ENCODE measurements at regions not wholly inside any gene's neighbourhood (a gene's known extent, or its start where the extent isn't known, plus 50 kb on each side); places are given as distances from the start of the nearest gene placed in this dataset.

GRCh38 chr18:65265761-65266160 lies 485.1 kb upstream of the CDH7 start:
- Histone ChIP-seq H3K4me2 (no peak overlapping the region), H3K9ac (no peak overlapping the region), H3K27me3 (ENCODE audit: insufficient read depth, low read depth) (no peaks in the 10 kb centered on the region), H3K27ac (no peak overlapping the region), H4K20me1 (ENCODE audit: insufficient read depth) (no peaks in the 10 kb centered on the region), H3K79me2 (ENCODE audit: insufficient read depth, low read depth) (no peaks in the 10 kb centered on the region), H3K4me1 (ENCODE audit: low read depth, poor library complexity, severe bottlenecking) (no peaks in the 10 kb centered on the region), H3K36me3 (ENCODE audit: insufficient read depth) (no peaks in the 10 kb centered on the region), H3K4me3 (IDR thresholded peaks at IDR 0.05; ENCODE audit: insufficient read depth, low read depth, low read length) (no peak overlapping the region), H2AFZ (ENCODE audit: low read depth) (no peak overlapping the region)
- TF ChIP-seq CTCF (conservative IDR thresholded peaks at IDR 0.05; ENCODE audit: low read depth, low read length) = no peak

- no peak for TF ChIP-seq CTCF (conservative IDR thresholded peaks at IDR 0.05; ENCODE audit: low read depth, low read length)
- no peaks in the 10 kb centered on the region for H4K20me1 ChIP-seq (ENCODE audit: insufficient read depth)
- no peak overlapping the region for H3K27ac ChIP-seq
These were observed 490.8 kb upstream of the CDH7 start for GRCh38 chr18:65260030-65260429.

GRCh38 chr18:65259403-65259802 lies 491.4 kb upstream of the CDH7 start:
- no peaks in the 10 kb centered on the region for H3K4me1 ChIP-seq (ENCODE audit: low read depth, poor library complexity, severe bottlenecking)
- no peaks in the 10 kb centered on the region for H3K79me2 ChIP-seq (ENCODE audit: insufficient read depth, low read depth)
- H3K27me3 ChIP-seq (ENCODE audit: insufficient read depth, low read depth) = no peaks in the 10 kb centered on the region
- H3K9ac ChIP-seq = no peak overlapping the region
- H3K36me3 ChIP-seq (ENCODE audit: insufficient read depth) = no peaks in the 10 kb centered on the region
- no peak overlapping the region for H2AFZ ChIP-seq (ENCODE audit: low read depth)
- H3K4me2 ChIP-seq = no peak overlapping the region
- TF ChIP-seq CTCF (conservative IDR thresholded peaks at IDR 0.05; ENCODE audit: low read depth, low read length) = no peak
- H3K27ac ChIP-seq = no peak overlapping the region
- no peak overlapping the region for H3K4me3 ChIP-seq (IDR thresholded peaks at IDR 0.05; ENCODE audit: insufficient read depth, low read depth, low read length)
- H4K20me1 ChIP-seq (ENCODE audit: insufficient read depth) = no peaks in the 10 kb centered on the region

More at GRCh38 chr18:65260030-65260429, 490.8 kb upstream of the CDH7 start:
- no peak overlapping the region for H3K4me3 ChIP-seq (IDR thresholded peaks at IDR 0.05; ENCODE audit: insufficient read depth, low read depth, low read length)
- H3K9ac ChIP-seq = no peak overlapping the region
- no peaks in the 10 kb centered on the region for H3K79me2 ChIP-seq (ENCODE audit: insufficient read depth, low read depth)
- no peak overlapping the region for H2AFZ ChIP-seq (ENCODE audit: low read depth)
- no peaks in the 10 kb centered on the region for H3K27me3 ChIP-seq (ENCODE audit: insufficient read depth, low read depth)
- no peaks in the 10 kb centered on the region for H3K36me3 ChIP-seq (ENCODE audit: insufficient read depth)
- no peaks in the 10 kb centered on the region for H3K4me1 ChIP-seq (ENCODE audit: low read depth, poor library complexity, severe bottlenecking)
- H3K4me2 ChIP-seq = no peak overlapping the region

GRCh38 chr18:65257149-65257548 lies 493.7 kb upstream of the CDH7 start:
- Histone ChIP-seq H3K4me3 (IDR thresholded peaks at IDR 0.05; ENCODE audit: insufficient read depth, low read depth, low read length) (no peak overlapping the region), H3K79me2 (ENCODE audit: insufficient read depth, low read depth) (no peaks in the 10 kb centered on the region), H3K4me2 (no peak overlapping the region), H3K36me3 (ENCODE audit: insufficient read depth) (no peaks in the 10 kb centered on the region), H3K4me1 (ENCODE audit: low read depth, poor library complexity, severe bottlenecking) (no peaks in the 10 kb centered on the region), H2AFZ (ENCODE audit: low read depth) (no peak overlapping the region), H3K27ac (no peak overlapping the region), H3K9ac (no peak overlapping the region), H3K27me3 (ENCODE audit: insufficient read depth, low read depth) (no peaks in the 10 kb centered on the region), H4K20me1 (ENCODE audit: insufficient read depth) (no peaks in the 10 kb centered on the region)
- TF ChIP-seq CTCF (conservative IDR thresholded peaks at IDR 0.05; ENCODE audit: low read depth, low read length) = no peak

Measured in KMS-11 (cell line).